Ovary (tissue), 3 donors: ENCODE measurements at regions not wholly inside any gene's neighbourhood (a gene's known extent, or its start where the extent isn't known, plus 50 kb on each side); places are given as distances from the start of the nearest gene placed in this dataset.

Experiments used
- CTCF ChIP-seq, 3 donors: fragments of 450-650 bp in 2 of 3; fragments of 200-600 bp in 1 of 3; IDR thresholded peaks; one replicate each; pipeline versions ENCODE4 v1.5.1 to v1.8.0; 2016 to 2022; ENCODE audit warnings: antibody characterized with exemption in 3 of 3, mild to moderate bottlenecking in 1 of 3
- POLR2A ChIP-seq: fragments of 450-650 bp; IDR thresholded peaks from one replicate; pipeline ENCODE4 v1.6.1; 2017; ENCODE audit warnings: antibody characterized with exemption, mild to moderate bottlenecking, moderate library complexity
- donor health status: DM: no; HTN: no; CAD: no.

- TF ChIP-seq POLR2A (no peak), CTCF (IDR thresholded peaks at IDR 0.05) (no peak)
Measured at GRCh38 chr5:3268760-3269330, 326.8 kb upstream of the IRX1 start.
